ENCODE measurements at regions not wholly inside any gene's neighbourhood (a gene's known extent, or its start where the extent isn't known, plus 50 kb on each side); places are given as distances from the start of the nearest gene placed in this dataset.

DNA sequence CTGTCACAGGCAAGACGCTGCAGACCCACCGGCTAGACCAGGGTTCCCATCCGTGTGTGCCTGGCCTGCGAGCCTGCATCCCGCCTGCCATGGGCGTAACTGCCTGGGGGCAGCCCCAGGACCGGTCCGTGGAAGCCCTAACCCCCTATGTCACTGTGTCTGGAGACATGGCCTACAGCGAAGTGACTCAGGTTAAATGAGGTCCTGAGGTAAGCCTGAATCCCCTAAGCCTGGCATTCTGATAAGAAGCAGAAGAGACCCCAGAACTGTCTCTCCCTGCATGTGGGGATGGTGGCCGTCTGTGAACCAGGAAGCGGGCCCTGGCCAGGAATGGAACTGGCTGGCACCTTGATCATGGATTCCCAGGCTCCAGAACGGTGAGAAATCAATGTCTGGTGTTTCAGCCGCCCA is 570.1 kb downstream of the BRD1 start:
- Histone ChIP-seq H3K4me2 (ENCODE audit: low read depth, low read length) (no peak overlapping the region), H2AK5ac (ENCODE audit: low read depth, low read length) (no peak overlapping the region), H3K18ac (ENCODE audit: low read depth, low read length) (no peak overlapping the region), H3K14ac (replicated peaks; ENCODE audit: low read depth, low read length) (no peak overlapping the region), H3K56ac (ENCODE audit: extremely low read depth, insufficient read depth, low read length) (no peak overlapping the region), H4K91ac (ENCODE audit: insufficient read depth, low read depth, low read length) (no peak overlapping the region), H3K27me3 (ENCODE audit: control insufficient read depth, insufficient read depth, low read length) (no peaks in the 10 kb centered on the region), H2BK20ac (ENCODE audit: low read depth, low read length) (no peak overlapping the region), H2BK120ac (ENCODE audit: low read depth, low read length) (no peak overlapping the region), H3K9me3 (ENCODE audit: control insufficient read depth, insufficient read depth, low read length) (peaks cover 52% of the 10 kb centered on the region), H2AFZ (replicated peaks; ENCODE audit: low read length, poor library complexity) (no peak overlapping the region), H2BK5ac (ENCODE audit: low read depth, low read length, poor library complexity, severe bottlenecking) (no peak overlapping the region), H3K23ac (ENCODE audit: low read depth, low read length) (no peak overlapping the region), H4K5ac (ENCODE audit: low read depth, low read length) (no peak overlapping the region), H3K4ac (ENCODE audit: low read depth, low read length) (no peak overlapping the region), H3K4me1 (ENCODE audit: control insufficient read depth, insufficient read depth, low read length) (no peaks in the 10 kb centered on the region), H3K9me1 (ENCODE audit: insufficient read depth, low read length) (no peaks in the 10 kb centered on the region), H3K36me3 (ENCODE audit: control insufficient read depth, insufficient read depth, low read length) (no peaks in the 10 kb centered on the region), H3K27ac (ENCODE audit: insufficient read depth, low read length) (no peak overlapping the region), H2AK9ac (replicated peaks; ENCODE audit: low read depth, low read length, poor library complexity) (peak overlapping the region; percentile 24), H3K9ac (ENCODE audit: low read depth, low read length) (no peak overlapping the region), H3K4me3 (ENCODE audit: insufficient read depth, low read depth, low read length) (no peak overlapping the region), H3K79me1 (ENCODE audit: low read depth in 1 of 2, low read length in 2 of 2) (no peaks in the 10 kb centered on the region), H4K8ac (ENCODE audit: low read depth in 2 of 2, low read length in 2 of 2) (no peak overlapping the region), H4K20me1 (ENCODE audit: insufficient read depth, low read length) (no peaks in the 10 kb centered on the region), H2BK15ac (ENCODE audit: low read depth, low read length) (no peak overlapping the region)
- ATAC-seq (ENCODE audit: low read depth) (no peak), DNase-seq (no peak)
- 28% methylated on average over 4 of the region's 13 CpGs; no CpG with 5 or more reads in 1 of the 2 experiments for WGBS, 2 experiments (ENCODE audit: extremely low coverage in 2 of 2, insufficient read length in 1 of 2)
- TF ChIP-seq MAZ (IDR thresholded peaks at IDR 0.05; ENCODE audit: borderline replicate concordance, low read depth, low read length): no peak
- no peak for TF ChIP-seq MXI1 (IDR thresholded peaks at IDR 0.05; ENCODE audit: borderline replicate concordance, low read depth, low read length)
- ChIA-PET POLR2A (ENCODE audit: unreplicated experiment) (no interaction called here), CTCF (no interaction called here)
- dilution Hi-C loops (cut with HindIII; ENCODE audit: low sequenced_read_pairs, unreplicated experiment) (no loop called here), in situ Hi-C loops (cut with MboI; ENCODE audit: low sequenced_read_pairs) (no loop called here), intact Hi-C loops (cut with micrococcal nuclease) (no loop called here)
- BruUV-seq (replicated peaks): no TSS peak

Measured in IMR-90 (cell line).